ENCODE measurements at regions not wholly inside any gene's neighbourhood (a gene's known extent, or its start where the extent isn't known, plus 50 kb on each side); places are given as distances from the start of the nearest gene placed in this dataset.

DNA sequence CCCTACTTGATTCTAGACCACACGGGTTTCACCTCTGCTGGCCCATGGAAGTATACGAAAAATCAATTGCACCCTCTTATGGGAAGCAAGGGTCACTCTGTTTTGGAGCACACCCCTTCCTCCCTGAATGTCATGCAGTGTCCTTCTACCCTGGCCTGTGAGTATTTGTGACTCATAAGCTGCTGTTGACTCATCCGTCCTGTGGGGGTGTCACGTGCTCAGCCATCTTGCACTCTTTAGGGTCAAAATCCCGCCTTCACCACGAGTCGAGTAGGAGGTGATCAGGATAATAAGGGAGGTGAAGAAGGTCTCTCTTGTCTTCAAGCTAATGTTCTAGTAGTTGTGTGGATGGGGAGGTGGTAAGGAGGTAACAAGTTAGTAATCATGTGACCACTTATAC, 341.0 kb upstream of the EEF2KMT start:
- peaks cover 1% of the 10 kb centered on the region for H3K9me3 Mint-ChIP-seq (ENCODE audit: unreplicated experiment)
- H3K27me3 Mint-ChIP-seq (ENCODE audit: unreplicated experiment): peaks cover under 1% of the 10 kb centered on the region

DNA sequence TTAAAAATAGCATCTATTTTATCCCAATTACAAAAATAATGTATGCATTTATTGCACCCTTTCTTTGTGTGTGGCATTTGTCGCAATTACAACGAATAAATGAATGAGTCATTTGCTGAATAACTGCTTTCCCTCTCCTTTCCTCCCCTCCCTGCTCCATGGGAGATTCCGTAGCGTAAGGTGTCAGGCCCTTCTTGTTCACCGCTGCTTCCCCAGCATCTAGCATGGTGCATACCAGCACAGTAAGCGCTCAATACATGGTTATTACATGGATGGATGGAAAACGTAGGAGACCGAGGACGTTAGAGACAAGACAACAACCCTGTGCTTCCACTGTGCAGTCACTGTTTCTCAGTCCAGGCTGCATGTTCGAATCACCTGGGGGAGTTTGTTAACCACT, 336.0 kb upstream of the EEF2KMT start:
- no peaks in the 10 kb centered on the region for H3K36me3 Mint-ChIP-seq (ENCODE audit: unreplicated experiment)
- H3K27me3 Mint-ChIP-seq (ENCODE audit: unreplicated experiment): peaks cover 5% of the 10 kb centered on the region
- H3K4me1 Mint-ChIP-seq (ENCODE audit: low read depth, unreplicated experiment): peaks cover 5% of the 10 kb centered on the region
- no peak for DNase-seq
- H3K4me3 Mint-ChIP-seq (ENCODE audit: unreplicated experiment): no peak overlapping the region
- TF ChIP-seq, protein P1, sequence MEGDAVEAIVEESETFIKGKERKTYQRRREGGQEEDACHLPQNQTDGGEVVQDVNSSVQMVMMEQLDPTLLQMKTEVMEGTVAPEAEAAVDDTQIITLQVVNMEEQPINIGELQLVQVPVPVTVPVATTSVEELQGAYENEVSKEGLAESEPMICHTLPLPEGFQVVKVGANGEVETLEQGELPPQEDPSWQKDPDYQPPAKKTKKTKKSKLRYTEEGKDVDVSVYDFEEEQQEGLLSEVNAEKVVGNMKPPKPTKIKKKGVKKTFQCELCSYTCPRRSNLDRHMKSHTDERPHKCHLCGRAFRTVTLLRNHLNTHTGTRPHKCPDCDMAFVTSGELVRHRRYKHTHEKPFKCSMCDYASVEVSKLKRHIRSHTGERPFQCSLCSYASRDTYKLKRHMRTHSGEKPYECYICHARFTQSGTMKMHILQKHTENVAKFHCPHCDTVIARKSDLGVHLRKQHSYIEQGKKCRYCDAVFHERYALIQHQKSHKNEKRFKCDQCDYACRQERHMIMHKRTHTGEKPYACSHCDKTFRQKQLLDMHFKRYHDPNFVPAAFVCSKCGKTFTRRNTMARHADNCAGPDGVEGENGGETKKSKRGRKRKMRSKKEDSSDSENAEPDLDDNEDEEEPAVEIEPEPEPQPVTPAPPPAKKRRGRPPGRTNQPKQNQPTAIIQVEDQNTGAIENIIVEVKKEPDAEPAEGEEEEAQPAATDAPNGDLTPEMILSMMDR (IDR thresholded peaks at IDR 0.05; ENCODE audit: partially characterized antibody, unreplicated experiment): no peak
- peaks cover 1% of the 10 kb centered on the region for H3K9me3 Mint-ChIP-seq (ENCODE audit: unreplicated experiment)
- H3K27ac Mint-ChIP-seq (ENCODE audit: unreplicated experiment): no peak overlapping the region

More for the DNA sequence above, 341.0 kb upstream of the EEF2KMT start:
- DNase-seq: no peak
- H3K4me1 Mint-ChIP-seq (ENCODE audit: low read depth, unreplicated experiment): no peaks in the 10 kb centered on the region
- H3K27ac Mint-ChIP-seq (ENCODE audit: unreplicated experiment): no peak overlapping the region
- TF ChIP-seq, protein P1 (IDR thresholded peaks at IDR 0.05; ENCODE audit: partially characterized antibody, unreplicated experiment): no peak
- H3K4me3 Mint-ChIP-seq (ENCODE audit: unreplicated experiment): no peak overlapping the region
- H3K36me3 Mint-ChIP-seq (ENCODE audit: unreplicated experiment): no peaks in the 10 kb centered on the region

DNA sequence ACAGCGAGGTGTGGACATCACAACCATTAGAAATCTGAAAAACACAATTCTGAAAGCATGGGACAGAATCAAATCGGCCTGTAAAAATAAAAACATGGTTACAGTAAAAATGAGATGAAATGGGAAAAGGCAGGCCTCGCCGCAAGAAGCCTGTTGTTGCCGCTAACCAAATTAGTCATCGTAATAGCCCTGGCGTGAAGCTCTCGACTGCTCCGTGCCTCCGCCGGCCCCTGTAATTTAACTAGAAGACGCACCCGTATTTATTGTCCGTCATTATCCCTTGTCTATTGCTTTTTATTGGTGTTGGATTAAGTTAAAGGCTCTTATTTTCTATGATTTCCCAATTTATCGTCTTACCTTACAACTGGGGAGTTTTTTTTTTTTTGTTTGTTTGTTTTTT, 334.6 kb upstream of the EEF2KMT start:
- DNase-seq: no peak
- TF ChIP-seq, protein P1 (IDR thresholded peaks at IDR 0.05; ENCODE audit: partially characterized antibody, unreplicated experiment): no peak
- Mint-ChIP-seq H3K27ac (ENCODE audit: unreplicated experiment) (no peak overlapping the region), H3K27me3 (ENCODE audit: unreplicated experiment) (peaks cover 5% of the 10 kb centered on the region), H3K4me1 (ENCODE audit: low read depth, unreplicated experiment) (peaks cover 10% of the 10 kb centered on the region), H3K36me3 (ENCODE audit: unreplicated experiment) (no peaks in the 10 kb centered on the region), H3K4me3 (ENCODE audit: unreplicated experiment) (no peak overlapping the region), H3K9me3 (ENCODE audit: unreplicated experiment) (peaks cover 3% of the 10 kb centered on the region)

DNA sequence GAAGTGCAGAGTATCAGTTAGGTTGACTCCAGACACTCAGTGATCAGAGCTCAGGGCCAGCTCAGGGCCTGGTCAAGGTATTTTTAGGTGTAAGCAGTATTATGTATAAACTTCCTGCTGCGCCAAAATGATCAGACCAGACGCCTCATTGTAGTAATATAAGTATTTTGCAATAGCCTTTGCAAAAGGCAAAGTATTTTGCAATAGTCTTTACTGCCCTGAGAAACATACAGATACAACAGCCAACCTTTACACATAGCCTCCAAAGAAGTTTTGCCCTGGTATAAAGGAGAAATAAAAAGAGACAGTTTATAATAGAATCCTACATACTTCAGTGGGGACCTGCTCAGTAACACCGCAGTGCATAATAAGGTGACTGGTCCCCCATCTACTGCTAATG, 333.0 kb upstream of the EEF2KMT start:
- H3K9me3 Mint-ChIP-seq (ENCODE audit: unreplicated experiment): peaks cover 3% of the 10 kb centered on the region
- TF ChIP-seq, protein P1 (IDR thresholded peaks at IDR 0.05; ENCODE audit: partially characterized antibody, unreplicated experiment): no peak
- H3K4me1 Mint-ChIP-seq (ENCODE audit: low read depth, unreplicated experiment): peaks cover 21% of the 10 kb centered on the region

DNA sequence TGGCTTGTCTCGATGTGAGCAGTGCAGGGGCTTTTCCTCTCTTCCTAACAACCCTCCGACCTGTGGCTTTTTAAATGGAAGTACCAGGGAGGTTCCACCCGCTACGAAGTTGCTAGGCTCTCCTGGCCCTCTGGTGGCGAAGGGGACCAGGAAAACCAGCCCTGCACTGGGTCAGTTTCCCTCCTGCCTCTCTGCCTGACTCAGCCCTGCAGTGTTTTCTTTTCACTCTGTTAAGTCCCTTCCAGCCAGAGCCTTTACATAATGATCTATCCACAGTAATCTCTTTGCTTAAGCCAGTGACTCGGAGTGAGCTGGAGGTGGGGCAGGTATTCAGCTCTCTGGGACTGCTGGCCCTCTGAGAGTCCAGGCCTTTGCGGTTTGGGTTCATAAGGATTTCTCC, 331.3 kb upstream of the EEF2KMT start:
- DNase-seq: peak; percentile 33
- Mint-ChIP-seq H3K27ac (ENCODE audit: unreplicated experiment) (no peak overlapping the region), H3K9me3 (ENCODE audit: unreplicated experiment) (peaks cover 3% of the 10 kb centered on the region), H3K4me1 (ENCODE audit: low read depth, unreplicated experiment) (peaks cover 21% of the 10 kb centered on the region), H3K36me3 (ENCODE audit: unreplicated experiment) (no peaks in the 10 kb centered on the region), H3K27me3 (ENCODE audit: unreplicated experiment) (peaks cover 5% of the 10 kb centered on the region), H3K4me3 (ENCODE audit: unreplicated experiment) (no peak overlapping the region)
- TF ChIP-seq, protein P1 (IDR thresholded peaks at IDR 0.05; ENCODE audit: partially characterized antibody, unreplicated experiment): no peak

More for the DNA sequence above, 333.0 kb upstream of the EEF2KMT start:
- Mint-ChIP-seq H3K27ac (ENCODE audit: unreplicated experiment) (no peak overlapping the region), H3K4me3 (ENCODE audit: unreplicated experiment) (no peak overlapping the region), H3K36me3 (ENCODE audit: unreplicated experiment) (no peaks in the 10 kb centered on the region), H3K27me3 (ENCODE audit: unreplicated experiment) (peaks cover 5% of the 10 kb centered on the region)
- no peak for DNase-seq

Data from glutamatergic neuron (in vitro differentiated cells).